Occipital lobe (tissue), 1 donor: ENCODE measurements at regions not wholly inside any gene's neighbourhood (a gene's known extent, or its start where the extent isn't known, plus 50 kb on each side); places are given as distances from the start of the nearest gene placed in this dataset.

ENCODE experiments used
- DNase-seq: peaks from one replicate; lab custom pipeline; 2025; lab: John Stamatoyannopoulos, UW

GRCh38 chr13:106819413-106820180, 251.7 kb upstream of the ARGLU1 start:
- no peak for DNase-seq

- no peak for DNase-seq
Observed at GRCh38 chr13:106818971-106819370, 251.0 kb upstream of the ARGLU1 start.

GRCh38 chr13:106815545-106815944, 247.6 kb upstream of the ARGLU1 start:
- no peak for DNase-seq

DNA sequence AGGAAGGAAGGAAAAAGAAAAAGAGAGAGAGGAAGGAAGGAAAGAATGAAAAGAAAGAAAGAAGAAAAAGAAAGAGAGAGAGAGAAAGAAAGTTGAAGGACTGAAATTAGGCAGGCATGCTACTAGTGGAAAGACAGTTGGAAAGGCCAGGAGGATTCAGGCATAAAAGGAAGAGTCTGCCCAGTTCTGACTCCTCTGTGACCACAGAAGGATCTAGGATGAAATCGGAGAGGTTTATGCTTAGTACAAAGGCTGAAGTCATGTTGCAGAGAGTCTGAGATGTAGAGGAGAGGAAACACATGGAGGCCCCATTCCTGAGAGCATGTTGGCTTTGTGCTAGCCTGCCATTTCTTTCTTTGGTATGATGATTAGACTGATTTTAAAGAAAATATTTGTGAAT, 246.5 kb upstream of the ARGLU1 start:
- no peak for DNase-seq

DNA sequence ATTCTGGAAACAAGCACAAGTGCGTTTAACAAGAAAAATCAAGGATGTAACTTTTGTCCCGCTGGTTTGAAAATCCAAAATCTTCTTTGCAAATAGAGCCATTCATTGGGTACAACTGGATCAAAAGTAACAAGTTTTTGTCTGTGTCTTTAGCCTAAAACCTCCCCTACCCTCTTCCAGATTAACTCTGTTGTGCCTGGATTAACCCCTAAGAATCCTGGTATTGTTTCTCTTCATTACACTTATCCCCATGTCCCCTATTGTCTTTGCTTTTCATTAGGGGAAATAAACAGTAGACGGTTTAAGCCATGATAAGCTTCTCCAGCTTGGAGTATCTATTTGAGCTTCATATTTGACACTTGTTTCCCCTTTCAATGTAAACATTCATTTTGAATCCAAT, 242.1 kb upstream of the ARGLU1 start:
- no peak for DNase-seq

DNA sequence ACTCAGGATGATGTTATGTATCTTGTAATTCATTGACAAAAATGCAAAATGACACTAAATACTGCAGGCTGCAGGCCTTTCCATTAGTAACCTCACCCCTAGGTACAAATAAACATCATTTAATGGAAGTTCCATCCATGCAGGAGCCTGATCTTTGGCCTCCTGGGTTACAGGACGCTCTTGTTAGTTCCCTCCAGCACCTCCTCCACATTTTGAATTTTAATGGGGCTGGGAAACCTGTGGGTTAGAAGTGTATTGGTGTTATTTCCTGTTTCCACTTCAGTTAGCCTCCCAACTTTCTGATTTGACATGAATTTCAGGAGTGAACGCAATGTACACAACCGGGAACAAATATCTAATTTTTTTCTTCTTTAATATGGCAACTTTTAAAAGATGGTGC, 237.1 kb upstream of the ARGLU1 start:
- no peak for DNase-seq

DNA sequence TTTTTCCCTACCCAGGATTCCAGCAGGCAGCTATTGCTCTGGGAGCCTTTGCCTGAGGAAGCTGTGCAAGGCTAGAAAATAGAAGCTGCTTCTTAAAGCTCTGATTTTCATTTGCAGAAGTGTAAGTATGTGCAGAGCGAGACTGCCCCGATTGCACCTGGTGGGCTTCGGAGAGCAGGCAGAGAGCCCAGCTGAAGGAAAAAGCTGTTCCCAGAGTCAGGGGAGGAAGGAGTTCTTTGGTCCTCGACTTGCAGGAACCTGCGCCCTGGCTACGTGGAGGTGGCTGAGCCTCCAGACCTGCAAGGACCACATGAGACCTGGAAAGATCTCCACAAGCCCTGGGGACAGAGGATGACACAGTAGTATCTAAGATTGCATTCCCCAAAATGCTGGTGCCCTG, 235.0 kb upstream of the ARGLU1 start:
- no peak for DNase-seq

DNA sequence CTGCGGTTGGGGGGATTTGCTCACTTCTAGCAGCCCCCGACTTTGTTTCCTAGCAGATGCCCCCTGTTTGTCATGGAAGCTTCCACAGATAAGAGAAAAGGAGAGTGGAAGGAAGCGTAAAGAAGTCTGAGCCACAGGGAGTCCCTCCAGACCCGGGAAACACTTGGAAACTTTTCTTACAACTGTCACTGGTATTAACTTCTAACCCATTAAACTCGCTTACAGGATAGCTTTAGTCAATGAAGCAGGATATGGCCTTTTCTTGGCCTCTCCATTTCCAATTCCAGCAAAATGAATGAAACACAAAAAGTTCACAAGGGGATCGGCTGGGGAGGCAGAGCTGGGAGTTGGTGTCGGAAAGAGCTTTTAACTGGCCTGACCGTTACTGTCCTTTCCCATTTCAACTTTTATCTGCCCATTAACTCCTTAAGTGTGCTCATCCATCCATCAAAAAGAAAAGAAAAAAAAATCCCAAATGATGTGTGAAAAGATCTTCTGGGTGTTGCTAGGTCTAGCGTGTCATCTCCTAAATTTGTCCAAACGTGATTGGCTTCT, 231.9 kb upstream of the ARGLU1 start:
- DNase-seq = no peak

DNA sequence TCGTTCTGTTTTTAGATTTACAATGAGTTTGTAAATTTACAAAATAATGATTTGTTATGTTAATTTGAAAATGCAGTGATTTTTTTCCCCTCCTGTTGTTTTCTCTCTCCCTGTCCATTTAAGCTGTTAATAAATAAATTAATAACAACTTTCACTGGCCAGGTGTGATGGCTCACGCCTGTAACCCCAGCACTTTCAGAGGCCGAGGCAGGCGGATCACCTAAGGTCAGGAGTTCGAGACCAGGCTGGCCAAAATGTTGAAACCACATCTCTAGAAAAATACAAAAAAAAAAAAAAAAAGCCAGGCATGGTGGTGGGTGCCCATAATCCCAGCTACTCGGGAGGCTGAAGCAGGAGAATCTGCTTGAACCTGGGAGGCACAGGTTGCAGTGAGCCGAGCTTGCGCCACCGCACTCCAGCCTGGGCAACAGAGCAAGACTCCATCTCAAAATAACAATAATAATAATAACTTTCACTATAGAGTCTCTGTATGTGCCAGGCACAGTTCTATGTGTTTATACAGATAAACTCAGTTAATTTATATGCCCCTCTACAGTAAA, 229.2 kb upstream of the ARGLU1 start:
- DNase-seq = no peak

- no peak for DNase-seq
Observed at GRCh38 chr13:106796280-106797047, 228.5 kb upstream of the ARGLU1 start.

- DNase-seq = no peak
Observed at GRCh38 chr13:106795847-106796246, 227.9 kb upstream of the ARGLU1 start.

DNA sequence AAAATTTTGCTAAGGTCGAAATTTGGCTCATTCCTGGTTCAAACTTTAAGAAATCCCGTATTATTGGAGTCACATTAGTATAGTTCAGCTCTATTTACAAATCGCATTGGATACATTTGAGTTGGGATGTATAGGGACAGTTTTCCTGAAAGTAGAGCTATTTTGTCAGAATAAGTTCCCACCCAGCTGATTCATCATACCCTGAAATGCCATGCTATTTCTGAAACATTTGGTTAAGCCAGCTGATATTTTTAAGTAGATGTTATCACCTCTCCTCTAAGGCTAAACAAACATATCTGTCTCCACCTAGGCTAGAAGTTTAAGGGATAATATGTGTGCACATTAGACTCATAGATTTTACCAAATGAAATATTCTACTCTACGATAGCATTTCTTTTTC, 226.2 kb upstream of the ARGLU1 start:
- DNase-seq = no peak

DNA sequence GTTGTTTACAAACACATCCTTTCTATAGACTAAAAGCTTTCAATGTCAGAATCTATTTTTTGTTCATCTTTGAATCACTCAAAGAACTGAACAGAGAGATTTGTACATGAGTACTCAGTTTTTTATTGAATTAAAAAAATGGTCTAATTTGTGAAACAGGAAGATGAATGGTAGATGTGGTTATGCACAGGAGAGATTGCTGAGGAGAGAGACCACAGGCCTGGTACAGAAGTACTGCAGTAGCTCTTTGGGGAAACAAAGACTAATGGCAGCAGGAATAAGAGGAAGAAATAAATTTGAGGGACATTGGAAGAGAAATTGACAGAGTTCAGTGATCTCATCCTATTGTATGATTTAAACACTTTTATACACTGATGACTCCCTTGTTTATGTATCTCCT, 222.0 kb upstream of the ARGLU1 start:
- DNase-seq = no peak

GRCh38 chr13:106786006-106786563, 218.1 kb upstream of the ARGLU1 start:
- DNase-seq = no peak

GRCh38 chr13:106774621-106775020, 206.7 kb upstream of the ARGLU1 start:
- DNase-seq = no peak

DNA sequence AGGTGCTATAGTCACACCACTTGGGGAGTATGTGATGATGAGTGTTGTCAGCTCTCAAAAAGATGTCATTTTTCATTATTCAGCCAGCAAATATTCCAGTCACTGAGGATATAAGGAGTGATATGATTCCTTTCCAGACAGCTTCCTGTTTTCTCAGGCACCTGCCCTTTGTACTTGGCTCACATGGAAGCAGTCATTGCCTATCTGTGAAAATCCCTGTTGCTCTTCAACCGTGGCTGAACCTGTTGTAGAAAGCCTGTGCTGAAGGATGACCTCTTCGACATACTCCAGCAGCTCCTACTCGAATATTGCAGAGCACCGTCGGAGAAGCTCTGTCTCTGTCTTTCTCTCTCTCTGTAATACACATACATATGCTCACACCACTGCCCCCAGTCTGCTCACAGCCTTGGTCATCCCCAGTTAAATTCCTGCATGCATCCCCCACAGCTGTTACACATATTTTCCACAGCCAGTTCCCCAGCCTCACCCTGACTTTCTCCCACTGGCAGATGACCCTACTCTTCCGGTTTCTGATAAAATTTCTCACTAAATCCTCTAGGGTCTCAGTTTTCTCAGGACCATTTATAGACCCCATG, 204.2 kb upstream of the ARGLU1 start:
- DNase-seq = no peak

DNA sequence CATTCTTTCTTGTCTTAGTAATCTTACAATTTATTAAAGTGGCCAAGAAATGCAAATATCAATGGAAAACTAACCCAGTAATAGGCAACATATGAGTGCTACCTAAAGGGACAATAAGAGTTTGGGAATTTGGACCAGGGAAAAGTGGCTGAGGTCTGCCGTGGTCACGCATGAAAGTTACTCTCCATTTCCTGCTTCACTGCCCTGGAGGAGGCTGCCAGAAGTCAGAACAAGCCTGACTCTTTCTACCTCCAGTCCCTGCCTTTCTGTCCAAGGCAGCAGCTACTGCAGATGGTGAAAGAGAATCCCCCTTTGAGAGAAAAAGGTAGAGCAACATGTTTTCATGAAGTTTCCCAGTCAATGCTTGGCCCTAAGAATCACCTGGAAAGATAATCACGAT, 201.1 kb upstream of the ARGLU1 start:
- DNase-seq = no peak

DNA sequence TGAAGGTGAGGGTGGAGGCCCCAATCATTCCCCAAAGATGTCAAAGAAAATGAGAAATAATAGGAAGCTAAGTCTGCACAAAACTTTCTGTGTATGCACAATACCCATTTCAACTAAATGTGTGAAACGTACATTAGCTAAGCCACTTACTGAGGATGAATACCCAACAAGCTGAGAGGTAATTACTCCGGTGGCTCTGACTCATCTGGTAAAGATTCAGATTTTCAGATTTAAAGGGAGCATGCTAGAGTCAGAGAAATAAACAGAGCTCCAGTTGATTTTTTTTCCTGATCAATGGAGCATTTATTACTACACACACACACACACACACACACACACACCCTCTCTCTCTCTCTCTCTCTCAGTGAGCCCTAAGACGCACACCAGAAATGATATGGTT, 194.8 kb upstream of the ARGLU1 start:
- DNase-seq = no peak

DNA sequence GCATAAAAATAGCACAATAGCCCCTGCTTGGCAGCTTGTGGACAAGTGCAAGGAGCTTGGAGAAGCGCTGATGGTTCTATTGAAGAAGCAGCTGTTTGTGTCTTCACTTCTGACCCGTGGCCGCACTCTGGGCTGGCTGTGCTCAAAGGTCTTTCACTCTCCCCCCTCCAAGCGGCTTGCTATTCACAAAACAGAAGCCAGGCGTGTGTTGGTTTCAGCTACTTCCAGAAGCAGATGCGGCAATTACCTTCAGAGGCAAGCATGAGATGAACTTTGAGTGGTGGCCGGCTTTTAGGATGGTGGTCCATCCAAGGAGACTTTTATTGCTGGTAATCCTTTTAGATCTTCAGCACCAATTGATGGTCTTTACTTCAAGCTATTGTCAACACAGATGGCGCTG, 188.5 kb upstream of the ARGLU1 start:
- no peak for DNase-seq

GRCh38 chr13:106755542-106755941, 187.6 kb upstream of the ARGLU1 start:
- DNase-seq = no peak

DNA sequence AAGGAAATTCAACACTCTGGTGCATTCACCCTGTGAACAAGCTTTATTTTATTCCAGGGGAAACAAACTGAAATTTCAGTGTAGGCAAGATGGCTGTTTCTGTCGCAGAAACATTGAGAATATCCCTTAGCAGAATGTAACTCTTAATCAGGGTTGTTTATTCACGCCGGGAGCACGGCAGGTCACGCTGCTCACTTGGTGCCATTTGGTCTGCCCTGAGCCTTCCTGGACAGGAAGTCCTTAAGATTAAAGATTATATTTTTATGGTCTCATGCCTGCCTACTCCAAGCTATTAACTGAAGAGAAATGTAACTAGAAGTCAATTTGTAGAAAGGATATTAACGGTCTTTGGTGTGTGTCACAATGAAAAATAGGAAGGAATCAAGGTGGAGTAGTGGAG, 185.3 kb upstream of the ARGLU1 start:
- no peak for DNase-seq
